Stimulated activated naive B cell treated with anti-CD40 and anti-IgM and Interleukin-4, amounts not matched to agents 10 μg/mL and 1 μg/mL and 100 μg/mL, for 72 hours (primary cell): ENCODE measurements at regions not wholly inside any gene's neighbourhood (a gene's known extent, or its start where the extent isn't known, plus 50 kb on each side); places are given as distances from the start of the nearest gene placed in this dataset.

Experiments used
- ATAC-seq, 2 donors: fragments of 150-1000 bp; cut with Tn5 transposase; replicated peaks; 2 replicates each; pipeline ENCODE4 v1.10.0; 2021; ENCODE audit warnings: moderate library complexity in 1 of 2
- DNase-seq: peaks from one replicate; pipeline ENCODE4 v3.0.0; 2021
- H3K27ac Mint-ChIP-seq: one replicate; pipeline ENCODE4 v1.8.0; 2022; ENCODE audit warnings: mild to moderate bottlenecking, mixed read lengths
- H3K27me3 Mint-ChIP-seq, 2 donors: one replicate each; pipeline ENCODE4 v1.8.0; 2022; ENCODE audit warnings: mixed read lengths in 2 of 2
- H3K36me3 Mint-ChIP-seq, 2 donors: one replicate each; pipeline ENCODE4 v1.8.0; 2022; ENCODE audit warnings: mixed read lengths in 2 of 2, mild to moderate bottlenecking in 1 of 2
- H3K4me1 Mint-ChIP-seq, 2 donors: one replicate each; pipeline ENCODE4 v1.8.0; 2022; ENCODE audit warnings: mixed read lengths in 2 of 2, mild to moderate bottlenecking in 1 of 2
- H3K4me3 Mint-ChIP-seq, 2 donors: one replicate each; pipeline ENCODE4 v1.8.0; 2022; ENCODE audit warnings: mild to moderate bottlenecking in 2 of 2, mixed read lengths in 2 of 2, moderate library complexity in 1 of 2
- H3K9me3 Mint-ChIP-seq, 2 donors: one replicate each; pipeline ENCODE4 v1.8.0; 2022; ENCODE audit warnings: mixed read lengths in 2 of 2, mild to moderate bottlenecking in 1 of 2

- Mint-ChIP-seq H3K27ac (no peak overlapping the region), H3K4me1 (no peaks in the 10 kb centered on the region), H3K36me3 (no peaks in the 10 kb centered on the region), H3K27me3 (peaks cover 11 to 24% of the 10 kb centered on the region in 2 donors), H3K9me3 (peaks cover 0 to 2% of the 10 kb centered on the region in 2 donors), H3K4me3 (no peak overlapping the region)
- DNase-seq = no peak
- no peak for ATAC-seq
Observed at GRCh38 chr16:77636615-77637014, 85.7 kb upstream of the NUDT7 start.

- Mint-ChIP-seq H3K4me3 (no peak overlapping the region), H3K27ac (no peak overlapping the region), H3K9me3 (no peaks in the 10 kb centered on the region), H3K27me3 (peaks cover 6 to 18% of the 10 kb centered on the region in 2 donors), H3K36me3 (no peaks in the 10 kb centered on the region), H3K4me1 (no peaks in the 10 kb centered on the region)
- DNase-seq = no peak
- no peak for ATAC-seq
Observed at GRCh38 chr16:77637940-77638339, 84.4 kb upstream of the NUDT7 start.

- peaks cover 11 to 13% of the 10 kb centered on the region in 2 donors for H3K27me3 Mint-ChIP-seq
- no peak overlapping the region for H3K27ac Mint-ChIP-seq
- no peak overlapping the region for H3K4me3 Mint-ChIP-seq
- ATAC-seq (no peak), DNase-seq (no peak)
- H3K36me3 Mint-ChIP-seq = no peaks in the 10 kb centered on the region
- no peaks in the 10 kb centered on the region for H3K4me1 Mint-ChIP-seq
- no peaks in the 10 kb centered on the region for H3K9me3 Mint-ChIP-seq
Observed at GRCh38 chr16:77643176-77643575, 79.1 kb upstream of the NUDT7 start.

- Mint-ChIP-seq H3K36me3 (no peaks in the 10 kb centered on the region), H3K9me3 (no peaks in the 10 kb centered on the region), H3K27me3 (peaks cover 0 to 10% of the 10 kb centered on the region in 2 donors), H3K4me3 (no peak overlapping the region), H3K4me1 (no peaks in the 10 kb centered on the region), H3K27ac (no peak overlapping the region)
- no peak for ATAC-seq
- no peak for DNase-seq
Observed at GRCh38 chr16:77645764-77646163, 76.5 kb upstream of the NUDT7 start.

- Mint-ChIP-seq H3K9me3 (no peaks in the 10 kb centered on the region), H3K4me3 (no peak overlapping the region)
- no peak for ATAC-seq
Observed at GRCh38 chr16:77647726-77648125, 74.6 kb upstream of the NUDT7 start.

GRCh38 chr16:77650761-77651160 is 71.6 kb upstream of the NUDT7 start:
- Mint-ChIP-seq H3K4me1 (no peaks in the 10 kb centered on the region), H3K27ac (no peak overlapping the region), H3K27me3 (peaks cover 10 to 17% of the 10 kb centered on the region in 2 donors), H3K4me3 (no peak overlapping the region), H3K9me3 (no peaks in the 10 kb centered on the region), H3K36me3 (no peaks in the 10 kb centered on the region)
- ATAC-seq (no peak), DNase-seq (no peak)

More at GRCh38 chr16:77647726-77648125, 74.6 kb upstream of the NUDT7 start:
- Mint-ChIP-seq H3K4me1 (no peaks in the 10 kb centered on the region), H3K36me3 (no peaks in the 10 kb centered on the region), H3K27me3 (peaks cover 4 to 10% of the 10 kb centered on the region in 2 donors), H3K27ac (no peak overlapping the region)
- no peak for DNase-seq

GRCh38 chr16:77652399-77652798 is 69.9 kb upstream of the NUDT7 start:
- Mint-ChIP-seq H3K4me3 (no peak overlapping the region), H3K27ac (no peak overlapping the region), H3K9me3 (peaks cover 3 to 10% of the 10 kb centered on the region in 2 donors), H3K36me3 (no peaks in the 10 kb centered on the region), H3K27me3 (peaks cover 18 to 24% of the 10 kb centered on the region in 2 donors), H3K4me1 (no peaks in the 10 kb centered on the region)
- DNase-seq (no peak), ATAC-seq (no peak)

- peaks cover 25 to 46% of the 10 kb centered on the region in 2 donors for H3K27me3 Mint-ChIP-seq
- no peaks in the 10 kb centered on the region for H3K36me3 Mint-ChIP-seq
- peaks cover 3 to 10% of the 10 kb centered on the region in 2 donors for H3K9me3 Mint-ChIP-seq
- H3K27ac Mint-ChIP-seq = no peak overlapping the region
- no peaks in the 10 kb centered on the region for H3K4me1 Mint-ChIP-seq
- no peak overlapping the region for H3K4me3 Mint-ChIP-seq
- peak in 1 of 2 donors; percentile 56 for ATAC-seq
- DNase-seq = no peak
Observed at GRCh38 chr16:77657016-77657415, 65.3 kb upstream of the NUDT7 start.

- no peak for ATAC-seq
- H3K9me3 Mint-ChIP-seq = peaks cover 14 to 18% of the 10 kb centered on the region in 2 donors
- peaks cover 25 to 29% of the 10 kb centered on the region in 2 donors for H3K27me3 Mint-ChIP-seq
- H3K4me3 Mint-ChIP-seq = no peak overlapping the region
- no peak overlapping the region for H3K27ac Mint-ChIP-seq
- no peaks in the 10 kb centered on the region for H3K4me1 Mint-ChIP-seq
- H3K36me3 Mint-ChIP-seq = no peaks in the 10 kb centered on the region
- no peak for DNase-seq
Observed at GRCh38 chr16:77660311-77660710, 62.0 kb upstream of the NUDT7 start.

GRCh38 chr16:77662246-77662645 is 60.1 kb upstream of the NUDT7 start:
- Mint-ChIP-seq H3K4me1 (no peaks in the 10 kb centered on the region), H3K27ac (no peak overlapping the region), H3K9me3 (peaks cover 10 to 11% of the 10 kb centered on the region in 2 donors), H3K36me3 (no peaks in the 10 kb centered on the region), H3K27me3 (peaks cover 18 to 24% of the 10 kb centered on the region in 2 donors), H3K4me3 (no peak overlapping the region)
- ATAC-seq (no peak), DNase-seq (no peak)

GRCh38 chr16:77663711-77664110 is 58.6 kb upstream of the NUDT7 start:
- H3K27me3 Mint-ChIP-seq = peaks cover 7 to 21% of the 10 kb centered on the region in 2 donors
- no peaks in the 10 kb centered on the region for H3K36me3 Mint-ChIP-seq
- peaks cover 8 to 11% of the 10 kb centered on the region in 2 donors for H3K9me3 Mint-ChIP-seq
- H3K27ac Mint-ChIP-seq = no peak overlapping the region
- ATAC-seq (no peak), DNase-seq (no peak)
- no peak overlapping the region for H3K4me3 Mint-ChIP-seq
- no peaks in the 10 kb centered on the region for H3K4me1 Mint-ChIP-seq

GRCh38 chr16:77666771-77667170 is 55.5 kb upstream of the NUDT7 start:
- Mint-ChIP-seq H3K27me3 (peaks cover 4 to 16% of the 10 kb centered on the region in 2 donors), H3K9me3 (peaks cover 8 to 11% of the 10 kb centered on the region in 2 donors), H3K4me1 (no peaks in the 10 kb centered on the region), H3K36me3 (no peaks in the 10 kb centered on the region), H3K4me3 (no peak overlapping the region), H3K27ac (no peak overlapping the region)
- ATAC-seq (no peak), DNase-seq (no peak)

GRCh38 chr16:77668201-77668600 is 54.1 kb upstream of the NUDT7 start:
- peaks cover 5 to 6% of the 10 kb centered on the region in 2 donors for H3K9me3 Mint-ChIP-seq
- peaks cover 4 to 16% of the 10 kb centered on the region in 2 donors for H3K27me3 Mint-ChIP-seq
- H3K27ac Mint-ChIP-seq = no peak overlapping the region
- H3K4me1 Mint-ChIP-seq = no peaks in the 10 kb centered on the region
- H3K36me3 Mint-ChIP-seq = no peaks in the 10 kb centered on the region
- H3K4me3 Mint-ChIP-seq = no peak overlapping the region
- DNase-seq = no peak
- no peak for ATAC-seq

- DNase-seq (no peak), ATAC-seq (no peak)
- no peak overlapping the region for H3K27ac Mint-ChIP-seq
- no peaks in the 10 kb centered on the region for H3K36me3 Mint-ChIP-seq
- H3K27me3 Mint-ChIP-seq = peaks cover 4 to 16% of the 10 kb centered on the region in 2 donors
- H3K4me3 Mint-ChIP-seq = no peak overlapping the region
- H3K4me1 Mint-ChIP-seq = no peaks in the 10 kb centered on the region
- no peaks in the 10 kb centered on the region for H3K9me3 Mint-ChIP-seq
Observed at GRCh38 chr16:77669057-77669456, 53.3 kb upstream of the NUDT7 start.
